Testis (tissue), 2 donors: ENCODE measurements at regions not wholly inside any gene's neighbourhood (a gene's known extent, or its start where the extent isn't known, plus 50 kb on each side); places are given as distances from the start of the nearest gene placed in this dataset.

ENCODE experiments used
- CTCF ChIP-seq, 3 experiments: fragments of 450-650 bp in 2 of 3; fragments of 200-600 bp in 1 of 3; sonication (generic) in 1 of 3; IDR thresholded peaks; one replicate each; pipeline ENCODE4 v1.5.1; 2016 to 2019; ENCODE audit warnings: antibody characterized with exemption in 3 of 3, mild to moderate bottlenecking in 2 of 3, moderate library complexity in 1 of 3
- POLR2A ChIP-seq: fragments of 450-650 bp; IDR thresholded peaks from one replicate; pipeline ENCODE4 v1.6.1; 2017; ENCODE audit warnings: antibody characterized with exemption, mild to moderate bottlenecking, moderate library complexity

- no peak for TF ChIP-seq CTCF (IDR thresholded peaks at IDR 0.05)
- no peak for TF ChIP-seq POLR2A
Observed at GRCh38 chr21:17738176-17738953, 80.8 kb downstream of the C21orf91 start.
